ENCODE measurements at regions not wholly inside any gene's neighbourhood (a gene's known extent, or its start where the extent isn't known, plus 50 kb on each side); places are given as distances from the start of the nearest gene placed in this dataset.

DNA sequence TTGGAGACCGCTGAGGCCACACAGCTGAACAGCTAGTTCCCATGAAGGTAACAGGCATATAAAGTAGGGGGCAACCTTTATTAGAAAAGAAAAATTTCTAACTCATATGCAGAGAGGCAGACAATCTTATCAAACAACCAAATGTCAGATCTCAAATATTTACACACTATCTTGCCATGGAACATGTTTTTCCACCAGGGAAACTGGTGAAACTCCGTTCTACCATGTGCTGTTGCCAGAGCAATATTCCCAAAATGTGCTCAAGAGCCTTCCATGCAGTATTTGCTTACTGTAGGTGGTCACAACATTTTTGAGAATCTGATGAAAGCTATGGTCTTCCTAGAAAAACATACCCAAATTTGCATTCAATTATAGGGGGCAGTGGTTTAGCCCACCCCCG is 143.4 kb upstream of the MAGI3 start:
- Histone ChIP-seq H3K79me2 (ENCODE audit: control insufficient read depth, insufficient read depth, low read length, unreplicated experiment) (no peaks in the 10 kb centered on the region), H2AFZ (ENCODE audit: low read length, unreplicated experiment) (no peak overlapping the region), H3K4me3 (ENCODE audit: low read depth, low read length) (no peak overlapping the region), H3K4me1 (ENCODE audit: control insufficient read depth, insufficient read depth, low read length, unreplicated experiment) (no peaks in the 10 kb centered on the region), H3K36me3 (ENCODE audit: insufficient read depth, low read length) (no peaks in the 10 kb centered on the region), H3K27me3 (ENCODE audit: insufficient read depth, low read length) (peaks cover 35% of the 10 kb centered on the region; the same call in 1 of the 2 replicates), H3K27ac (ENCODE audit: low read depth, low read length) (no peak overlapping the region)

DNA sequence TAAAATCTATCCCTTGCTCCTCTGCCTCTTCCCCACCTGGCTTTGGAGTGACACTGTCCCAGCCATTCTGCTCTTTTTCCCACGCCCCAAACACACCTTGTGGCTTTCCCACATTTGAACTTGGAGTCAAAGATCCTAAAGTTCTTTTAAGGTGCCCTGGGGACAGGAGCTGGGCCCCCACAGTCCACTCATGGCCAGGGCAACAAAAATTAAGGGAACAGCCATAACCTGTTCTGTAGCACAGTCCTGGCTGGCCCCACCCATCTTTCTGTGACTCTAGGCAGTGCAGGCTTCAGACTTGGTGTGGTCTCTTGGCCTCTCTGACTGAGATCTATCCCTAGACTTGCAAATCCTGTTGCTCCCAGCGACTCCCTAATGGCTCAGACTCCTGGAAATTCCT is 143.0 kb upstream of the MAGI3 start:
- H3K27ac ChIP-seq (ENCODE audit: low read depth, low read length), result no peak overlapping the region
- no peaks in the 10 kb centered on the region for H3K4me1 ChIP-seq (ENCODE audit: control insufficient read depth, insufficient read depth, low read length, unreplicated experiment)
- no peak overlapping the region for H2AFZ ChIP-seq (ENCODE audit: low read length, unreplicated experiment)

DNA sequence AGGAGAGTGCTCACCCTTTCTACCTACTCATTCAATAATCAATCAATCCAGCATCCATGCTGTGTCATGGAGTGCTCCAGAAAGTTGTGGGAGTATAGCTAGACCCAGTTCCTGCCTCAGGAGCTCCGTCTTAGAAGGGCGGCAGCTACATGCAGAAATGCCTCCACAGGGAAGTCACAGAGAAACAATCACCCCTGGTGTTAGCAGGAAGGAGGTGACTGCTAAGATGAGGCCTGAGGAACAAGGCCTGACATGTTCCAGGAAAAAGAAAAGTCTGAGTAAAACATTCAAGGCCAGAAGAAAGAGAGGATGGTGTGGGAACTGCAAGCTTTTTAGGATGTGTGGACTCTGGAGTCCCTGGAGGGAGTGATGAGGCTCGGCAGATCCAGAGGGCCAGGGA is 142.5 kb upstream of the MAGI3 start:
- Histone ChIP-seq H3K36me3 (ENCODE audit: insufficient read depth, low read length) (no peaks in the 10 kb centered on the region), H3K79me2 (ENCODE audit: control insufficient read depth, insufficient read depth, low read length, unreplicated experiment) (no peaks in the 10 kb centered on the region), H3K4me1 (ENCODE audit: control insufficient read depth, insufficient read depth, low read length, unreplicated experiment) (no peaks in the 10 kb centered on the region), H3K27me3 (ENCODE audit: insufficient read depth, low read length) (peaks cover 44% of the 10 kb centered on the region; the same call in 1 of the 2 replicates), H2AFZ (ENCODE audit: low read length, unreplicated experiment) (no peak overlapping the region), H3K4me3 (ENCODE audit: low read depth, low read length) (no peak overlapping the region), H3K27ac (ENCODE audit: low read depth, low read length) (no peak overlapping the region)

More for the DNA sequence above, 143.0 kb upstream of the MAGI3 start:
- peaks cover 40% of the 10 kb centered on the region; the same call in 1 of the 2 replicates for H3K27me3 ChIP-seq (ENCODE audit: insufficient read depth, low read length)
- no peaks in the 10 kb centered on the region for H3K36me3 ChIP-seq (ENCODE audit: insufficient read depth, low read length)
- no peak overlapping the region for H3K4me3 ChIP-seq (ENCODE audit: low read depth, low read length)
- H3K79me2 ChIP-seq (ENCODE audit: control insufficient read depth, insufficient read depth, low read length, unreplicated experiment), result no peaks in the 10 kb centered on the region

GRCh38 chr1:113248494-113248893 is 141.8 kb upstream of the MAGI3 start:
- Histone ChIP-seq H3K36me3 (ENCODE audit: insufficient read depth, low read length) (no peaks in the 10 kb centered on the region), H3K79me2 (ENCODE audit: control insufficient read depth, insufficient read depth, low read length, unreplicated experiment) (no peaks in the 10 kb centered on the region), H3K4me3 (ENCODE audit: low read depth, low read length) (no peak overlapping the region), H2AFZ (ENCODE audit: low read length, unreplicated experiment) (no peak overlapping the region), H3K27me3 (ENCODE audit: insufficient read depth, low read length) (peaks cover 49% of the 10 kb centered on the region), H3K4me1 (ENCODE audit: control insufficient read depth, insufficient read depth, low read length, unreplicated experiment) (no peaks in the 10 kb centered on the region), H3K27ac (ENCODE audit: low read depth, low read length) (no peak overlapping the region)

DNA sequence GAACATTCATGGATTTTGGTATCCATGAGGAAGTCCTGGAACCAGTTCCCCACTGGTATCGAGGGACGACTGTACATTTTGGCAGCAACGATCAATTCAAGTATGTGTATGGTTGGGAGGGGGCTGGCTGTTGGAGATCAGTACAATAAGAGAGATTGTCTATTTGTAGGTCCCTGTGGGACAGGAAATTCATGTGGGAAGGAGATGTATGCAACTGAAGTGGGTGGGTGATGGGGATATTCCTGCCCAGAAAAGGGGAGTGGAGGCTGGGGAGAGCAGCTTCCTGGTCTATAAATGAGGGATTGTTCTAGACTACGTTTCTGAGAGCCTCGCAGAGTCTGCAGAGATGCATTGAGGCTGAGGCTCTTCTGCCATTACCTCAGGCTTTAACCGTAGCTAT is 140.2 kb upstream of the MAGI3 start:
- no peaks in the 10 kb centered on the region for H3K4me1 ChIP-seq (ENCODE audit: control insufficient read depth, insufficient read depth, low read length, unreplicated experiment)
- peaks cover 59% of the 10 kb centered on the region for H3K27me3 ChIP-seq (ENCODE audit: insufficient read depth, low read length)
- no peaks in the 10 kb centered on the region for H3K79me2 ChIP-seq (ENCODE audit: control insufficient read depth, insufficient read depth, low read length, unreplicated experiment)
- H3K4me3 ChIP-seq (ENCODE audit: low read depth, low read length), result no peak overlapping the region
- H2AFZ ChIP-seq (ENCODE audit: low read length, unreplicated experiment), result no peak overlapping the region
- H3K36me3 ChIP-seq (ENCODE audit: insufficient read depth, low read length), result no peaks in the 10 kb centered on the region
- no peak overlapping the region for H3K27ac ChIP-seq (ENCODE audit: low read depth, low read length)

- H3K79me2 ChIP-seq (ENCODE audit: control insufficient read depth, insufficient read depth, low read length, unreplicated experiment), result no peaks in the 10 kb centered on the region
- H2AFZ ChIP-seq (ENCODE audit: low read length, unreplicated experiment), result no peak overlapping the region
- peaks cover 57% of the 10 kb centered on the region for H3K27me3 ChIP-seq (ENCODE audit: insufficient read depth, low read length)
- H3K4me3 ChIP-seq (ENCODE audit: low read depth, low read length), result no peak overlapping the region
- H3K27ac ChIP-seq (ENCODE audit: low read depth, low read length), result no peak overlapping the region
- no peaks in the 10 kb centered on the region for H3K4me1 ChIP-seq (ENCODE audit: control insufficient read depth, insufficient read depth, low read length, unreplicated experiment)
- H3K36me3 ChIP-seq (ENCODE audit: insufficient read depth, low read length), result no peaks in the 10 kb centered on the region
These were observed 138.1 kb upstream of the MAGI3 start for GRCh38 chr1:113252166-113252565.

DNA sequence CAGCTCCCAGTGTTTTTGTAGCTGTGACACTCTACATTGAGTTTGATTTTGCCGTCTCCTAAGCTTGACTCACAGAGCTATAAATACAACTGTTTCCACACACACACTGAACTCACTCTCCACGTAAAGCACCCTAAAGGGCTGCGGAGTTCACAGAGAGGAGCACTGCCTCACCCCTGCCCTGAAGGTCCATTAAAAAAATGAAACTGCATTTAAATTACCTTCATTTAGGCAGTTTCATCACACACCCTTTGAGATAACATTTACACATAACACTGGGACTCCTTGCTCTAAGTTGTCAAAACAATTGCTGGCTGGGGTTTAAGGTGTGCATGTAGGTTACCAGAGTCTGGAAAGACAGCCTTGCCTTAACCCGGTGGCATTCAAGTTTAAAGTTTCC is 137.1 kb upstream of the MAGI3 start:
- H3K36me3 ChIP-seq (ENCODE audit: insufficient read depth, low read length), result no peaks in the 10 kb centered on the region
- no peak overlapping the region for H3K4me3 ChIP-seq (ENCODE audit: low read depth, low read length)
- no peak overlapping the region for H3K27ac ChIP-seq (ENCODE audit: low read depth, low read length)
- H3K27me3 ChIP-seq (ENCODE audit: insufficient read depth, low read length), result peaks cover 57% of the 10 kb centered on the region
- H3K79me2 ChIP-seq (ENCODE audit: control insufficient read depth, insufficient read depth, low read length, unreplicated experiment), result no peaks in the 10 kb centered on the region
- no peak overlapping the region for H2AFZ ChIP-seq (ENCODE audit: low read length, unreplicated experiment)
- H3K4me1 ChIP-seq (ENCODE audit: control insufficient read depth, insufficient read depth, low read length, unreplicated experiment), result no peaks in the 10 kb centered on the region

DNA sequence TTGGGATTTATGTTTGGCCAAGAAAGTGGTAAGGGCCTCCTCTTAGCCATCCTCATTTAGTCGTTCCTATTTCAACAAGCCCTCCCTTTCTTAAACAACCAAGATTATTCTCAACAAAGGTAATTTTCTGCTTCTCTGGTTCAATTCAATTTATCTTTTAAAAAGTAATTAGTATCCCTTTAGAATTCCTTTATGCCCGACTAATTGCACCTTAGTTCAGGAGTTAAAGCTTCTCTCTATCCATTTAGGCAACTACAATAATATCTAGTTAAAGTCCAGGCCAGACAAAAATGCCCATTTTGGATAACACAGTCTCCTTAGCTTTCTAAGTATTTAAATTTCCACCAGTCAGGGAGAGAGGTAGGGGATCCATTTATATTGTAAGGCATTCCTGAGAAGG is 136.7 kb upstream of the MAGI3 start:
- H3K27ac ChIP-seq (ENCODE audit: low read depth, low read length), result no peak overlapping the region
- H3K4me3 ChIP-seq (ENCODE audit: low read depth, low read length), result no peak overlapping the region
- no peaks in the 10 kb centered on the region for H3K79me2 ChIP-seq (ENCODE audit: control insufficient read depth, insufficient read depth, low read length, unreplicated experiment)
- no peak overlapping the region for H2AFZ ChIP-seq (ENCODE audit: low read length, unreplicated experiment)
- no peaks in the 10 kb centered on the region for H3K4me1 ChIP-seq (ENCODE audit: control insufficient read depth, insufficient read depth, low read length, unreplicated experiment)
- H3K36me3 ChIP-seq (ENCODE audit: insufficient read depth, low read length), result no peaks in the 10 kb centered on the region
- H3K27me3 ChIP-seq (ENCODE audit: insufficient read depth, low read length), result peaks cover 57% of the 10 kb centered on the region

- Histone ChIP-seq H3K36me3 (ENCODE audit: insufficient read depth, low read length) (no peaks in the 10 kb centered on the region), H2AFZ (ENCODE audit: low read length, unreplicated experiment) (no peak overlapping the region), H3K79me2 (ENCODE audit: control insufficient read depth, insufficient read depth, low read length, unreplicated experiment) (no peaks in the 10 kb centered on the region), H3K27me3 (ENCODE audit: insufficient read depth, low read length) (peaks cover 70% of the 10 kb centered on the region), H3K4me1 (ENCODE audit: control insufficient read depth, insufficient read depth, low read length, unreplicated experiment) (no peaks in the 10 kb centered on the region), H3K27ac (ENCODE audit: low read depth, low read length) (no peak overlapping the region), H3K4me3 (ENCODE audit: low read depth, low read length) (no peak overlapping the region)
These were observed 135.1 kb upstream of the MAGI3 start for GRCh38 chr1:113255038-113255719.

GRCh38 chr1:113255720-113256347 is 134.5 kb upstream of the MAGI3 start:
- Histone ChIP-seq H3K27ac (ENCODE audit: low read depth, low read length) (no peak overlapping the region), H3K79me2 (ENCODE audit: control insufficient read depth, insufficient read depth, low read length, unreplicated experiment) (no peaks in the 10 kb centered on the region), H2AFZ (ENCODE audit: low read length, unreplicated experiment) (no peak overlapping the region), H3K4me3 (ENCODE audit: low read depth, low read length) (no peak overlapping the region), H3K36me3 (ENCODE audit: insufficient read depth, low read length) (no peaks in the 10 kb centered on the region), H3K4me1 (ENCODE audit: control insufficient read depth, insufficient read depth, low read length, unreplicated experiment) (no peaks in the 10 kb centered on the region), H3K27me3 (ENCODE audit: insufficient read depth, low read length) (peaks cover 72% of the 10 kb centered on the region)

DNA sequence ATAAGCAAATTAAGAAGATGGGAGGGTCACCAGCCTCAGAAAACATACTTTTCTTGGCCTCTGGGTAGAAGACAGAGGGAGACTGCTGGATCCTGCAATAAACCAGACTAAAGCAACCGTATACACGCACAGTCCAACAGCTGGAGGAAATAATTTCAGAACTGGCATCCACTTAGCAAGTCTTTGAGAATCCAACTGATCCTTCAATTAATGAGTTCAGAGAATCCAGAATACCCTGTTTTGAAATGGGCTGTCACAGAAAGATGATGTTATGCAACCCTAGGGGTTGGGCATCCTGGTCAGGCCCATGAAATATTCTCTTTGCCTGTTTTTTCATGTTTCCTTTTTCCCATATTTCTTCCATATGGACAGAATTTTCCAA is 134.0 kb upstream of the MAGI3 start:
- Histone ChIP-seq H3K27ac (ENCODE audit: low read depth, low read length) (no peak overlapping the region), H3K4me3 (ENCODE audit: low read depth, low read length) (no peak overlapping the region), H3K27me3 (ENCODE audit: insufficient read depth, low read length) (peaks cover 76% of the 10 kb centered on the region), H3K4me1 (ENCODE audit: control insufficient read depth, insufficient read depth, low read length, unreplicated experiment) (no peaks in the 10 kb centered on the region), H2AFZ (ENCODE audit: low read length, unreplicated experiment) (no peak overlapping the region), H3K36me3 (ENCODE audit: insufficient read depth, low read length) (no peaks in the 10 kb centered on the region), H3K79me2 (ENCODE audit: control insufficient read depth, insufficient read depth, low read length, unreplicated experiment) (no peaks in the 10 kb centered on the region)

Data from ACC112 (cell line).